GM20000 (cell line): ENCODE measurements at regions not wholly inside any gene's neighbourhood (a gene's known extent, or its start where the extent isn't known, plus 50 kb on each side); places are given as distances from the start of the nearest gene placed in this dataset.

ENCODE experiments used
- DNase-seq: peaks from one replicate; pipeline ENCODE4 v3.0.0; 2012; ENCODE audit warnings: low spot score
- CTCF ChIP-seq: IDR thresholded peaks from 2 replicates; pipeline ENCODE4 v1.5.1; 2012; ENCODE audit warnings: mild to moderate bottlenecking, control low read depth; ENCODE audit errors: extremely low read depth, missing control alignments

- TF ChIP-seq CTCF: no peak
- no peak for DNase-seq
These were observed 84.8 kb downstream of the RBFOX3 start for GRCh38 chr17:79525793-79526677.

- no peak for DNase-seq
- TF ChIP-seq CTCF: no peak
These were observed 86.4 kb downstream of the RBFOX3 start for GRCh38 chr17:79524213-79525187.

GRCh38 chr17:79522414-79522813 is 88.4 kb downstream of the RBFOX3 start:
- TF ChIP-seq CTCF: no peak
- no peak for DNase-seq

- DNase-seq: no peak
- TF ChIP-seq CTCF: no peak
These were observed 89.6 kb downstream of the RBFOX3 start for GRCh38 chr17:79521225-79521624.

- DNase-seq: no peak
- no peak for TF ChIP-seq CTCF
These were observed 90.4 kb downstream of the RBFOX3 start for GRCh38 chr17:79520167-79521165.

GRCh38 chr17:79519601-79520000 is 91.2 kb downstream of the RBFOX3 start:
- no peak for DNase-seq
- TF ChIP-seq CTCF: no peak
